HL-60 (cell line): ENCODE measurements at regions not wholly inside any gene's neighbourhood (a gene's known extent, or its start where the extent isn't known, plus 50 kb on each side); places are given as distances from the start of the nearest gene placed in this dataset.

Experiments used
- DNase-seq, 2 experiments: peaks; one replicate each; pipeline ENCODE4 v3.0.0-alpha.2; 2010 to 2020; ENCODE audit warnings: low read depth in 1 of 2, low spot score in 1 of 2
- H3K27ac ChIP-seq: fragments of 250-450 bp; sonication (Bioruptor Pico); replicated peaks from 2 replicates; pipeline ENCODE4 v1.5.1; 2020; ENCODE audit warnings: mild to moderate bottlenecking, moderate library complexity
- H3K27me3 ChIP-seq: fragments of 250-450 bp; sonication (Bioruptor Pico); 2 replicates; pipeline ENCODE4 v1.5.1; 2021; ENCODE audit warnings: mild to moderate bottlenecking, moderate library complexity; ENCODE audit not compliant: insufficient read depth, poor library complexity, severe bottlenecking
- H3K4me3 ChIP-seq: replicated peaks from 2 replicates; pipeline ENCODE4 v1.5.1; 2011; ENCODE audit warnings: mild to moderate bottlenecking, control low read depth, low read length; ENCODE audit not compliant: insufficient read depth
- GABPA ChIP-seq: IDR thresholded peaks from 2 replicates; pipeline ENCODE4 v1.6.1; 2012; ENCODE audit warnings: low read depth
- POLR2AphosphoS5 ChIP-seq: IDR thresholded peaks from 2 replicates; pipeline ENCODE4 v1.6.1; 2012; ENCODE audit warnings: low read depth
- SPI1 ChIP-seq: IDR thresholded peaks from 2 replicates; pipeline ENCODE4 v1.6.1; 2012; ENCODE audit warnings: low read depth, mild to moderate bottlenecking, borderline replicate concordance
- TF ChIP-seq, protein P1 (sequence below): IDR thresholded peaks from one replicate; pipeline ENCODE4 v1.5.1; 2011; ENCODE audit warnings: low read length, control low read depth, inconsistent platforms; ENCODE audit not compliant: insufficient read depth
- TF ChIP-seq, protein P2 (sequence below): IDR thresholded peaks from 2 replicates; pipeline ENCODE4 v1.6.1; 2012; ENCODE audit warnings: low read depth; ENCODE audit not compliant: insufficient replicate concordance

DNA sequence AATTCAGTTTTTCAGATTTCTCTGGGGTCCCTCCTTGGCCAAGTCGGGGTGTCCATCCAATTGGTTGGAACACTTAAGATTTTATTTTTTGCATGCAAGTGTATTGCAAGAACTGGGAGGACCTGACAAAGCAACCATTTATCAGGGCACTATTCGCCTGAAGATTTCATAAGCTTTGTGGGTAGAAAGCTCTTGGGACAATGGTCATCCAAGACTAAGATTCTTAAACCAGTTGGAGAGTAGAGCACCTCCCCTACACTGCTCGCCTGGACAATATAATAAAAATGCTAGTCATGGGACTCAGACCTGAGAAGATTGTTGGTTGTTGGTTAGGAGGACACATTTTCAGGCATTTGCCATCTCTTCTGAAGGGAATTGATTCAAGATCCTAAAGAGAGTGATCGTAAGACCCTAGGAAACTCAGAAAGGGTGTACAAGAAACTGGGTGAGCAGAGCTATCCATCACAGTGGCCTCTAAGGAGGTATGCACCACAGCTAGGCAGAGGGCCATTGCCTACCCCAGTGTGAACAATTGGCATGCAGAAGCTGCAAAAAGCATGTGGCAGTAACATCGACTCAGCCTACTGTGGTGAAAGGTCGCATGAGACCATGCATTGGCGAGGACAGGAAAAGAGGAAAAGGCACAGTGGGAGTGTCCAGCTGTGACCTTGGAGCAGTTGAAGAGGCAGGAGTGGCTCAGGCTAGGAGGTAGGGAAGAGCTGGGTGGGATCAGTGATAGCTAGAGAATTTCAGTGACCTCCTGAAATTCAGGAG, 1235.3 kb upstream of the AUTS2 start:
- TF ChIP-seq SPI1 (no peak), POLR2AphosphoS5 (no peak)
- TF ChIP-seq, protein P1, sequence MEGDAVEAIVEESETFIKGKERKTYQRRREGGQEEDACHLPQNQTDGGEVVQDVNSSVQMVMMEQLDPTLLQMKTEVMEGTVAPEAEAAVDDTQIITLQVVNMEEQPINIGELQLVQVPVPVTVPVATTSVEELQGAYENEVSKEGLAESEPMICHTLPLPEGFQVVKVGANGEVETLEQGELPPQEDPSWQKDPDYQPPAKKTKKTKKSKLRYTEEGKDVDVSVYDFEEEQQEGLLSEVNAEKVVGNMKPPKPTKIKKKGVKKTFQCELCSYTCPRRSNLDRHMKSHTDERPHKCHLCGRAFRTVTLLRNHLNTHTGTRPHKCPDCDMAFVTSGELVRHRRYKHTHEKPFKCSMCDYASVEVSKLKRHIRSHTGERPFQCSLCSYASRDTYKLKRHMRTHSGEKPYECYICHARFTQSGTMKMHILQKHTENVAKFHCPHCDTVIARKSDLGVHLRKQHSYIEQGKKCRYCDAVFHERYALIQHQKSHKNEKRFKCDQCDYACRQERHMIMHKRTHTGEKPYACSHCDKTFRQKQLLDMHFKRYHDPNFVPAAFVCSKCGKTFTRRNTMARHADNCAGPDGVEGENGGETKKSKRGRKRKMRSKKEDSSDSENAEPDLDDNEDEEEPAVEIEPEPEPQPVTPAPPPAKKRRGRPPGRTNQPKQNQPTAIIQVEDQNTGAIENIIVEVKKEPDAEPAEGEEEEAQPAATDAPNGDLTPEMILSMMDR, result no peak
- TF ChIP-seq, protein P2, sequence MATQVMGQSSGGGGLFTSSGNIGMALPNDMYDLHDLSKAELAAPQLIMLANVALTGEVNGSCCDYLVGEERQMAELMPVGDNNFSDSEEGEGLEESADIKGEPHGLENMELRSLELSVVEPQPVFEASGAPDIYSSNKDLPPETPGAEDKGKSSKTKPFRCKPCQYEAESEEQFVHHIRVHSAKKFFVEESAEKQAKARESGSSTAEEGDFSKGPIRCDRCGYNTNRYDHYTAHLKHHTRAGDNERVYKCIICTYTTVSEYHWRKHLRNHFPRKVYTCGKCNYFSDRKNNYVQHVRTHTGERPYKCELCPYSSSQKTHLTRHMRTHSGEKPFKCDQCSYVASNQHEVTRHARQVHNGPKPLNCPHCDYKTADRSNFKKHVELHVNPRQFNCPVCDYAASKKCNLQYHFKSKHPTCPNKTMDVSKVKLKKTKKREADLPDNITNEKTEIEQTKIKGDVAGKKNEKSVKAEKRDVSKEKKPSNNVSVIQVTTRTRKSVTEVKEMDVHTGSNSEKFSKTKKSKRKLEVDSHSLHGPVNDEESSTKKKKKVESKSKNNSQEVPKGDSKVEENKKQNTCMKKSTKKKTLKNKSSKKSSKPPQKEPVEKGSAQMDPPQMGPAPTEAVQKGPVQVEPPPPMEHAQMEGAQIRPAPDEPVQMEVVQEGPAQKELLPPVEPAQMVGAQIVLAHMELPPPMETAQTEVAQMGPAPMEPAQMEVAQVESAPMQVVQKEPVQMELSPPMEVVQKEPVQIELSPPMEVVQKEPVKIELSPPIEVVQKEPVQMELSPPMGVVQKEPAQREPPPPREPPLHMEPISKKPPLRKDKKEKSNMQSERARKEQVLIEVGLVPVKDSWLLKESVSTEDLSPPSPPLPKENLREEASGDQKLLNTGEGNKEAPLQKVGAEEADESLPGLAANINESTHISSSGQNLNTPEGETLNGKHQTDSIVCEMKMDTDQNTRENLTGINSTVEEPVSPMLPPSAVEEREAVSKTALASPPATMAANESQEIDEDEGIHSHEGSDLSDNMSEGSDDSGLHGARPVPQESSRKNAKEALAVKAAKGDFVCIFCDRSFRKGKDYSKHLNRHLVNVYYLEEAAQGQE, result no peak
- H3K27ac ChIP-seq, result no peak overlapping the region
- no peak overlapping the region for H3K4me3 ChIP-seq
- DNase-seq, result no peak
- no peaks in the 10 kb centered on the region for H3K27me3 ChIP-seq

DNA sequence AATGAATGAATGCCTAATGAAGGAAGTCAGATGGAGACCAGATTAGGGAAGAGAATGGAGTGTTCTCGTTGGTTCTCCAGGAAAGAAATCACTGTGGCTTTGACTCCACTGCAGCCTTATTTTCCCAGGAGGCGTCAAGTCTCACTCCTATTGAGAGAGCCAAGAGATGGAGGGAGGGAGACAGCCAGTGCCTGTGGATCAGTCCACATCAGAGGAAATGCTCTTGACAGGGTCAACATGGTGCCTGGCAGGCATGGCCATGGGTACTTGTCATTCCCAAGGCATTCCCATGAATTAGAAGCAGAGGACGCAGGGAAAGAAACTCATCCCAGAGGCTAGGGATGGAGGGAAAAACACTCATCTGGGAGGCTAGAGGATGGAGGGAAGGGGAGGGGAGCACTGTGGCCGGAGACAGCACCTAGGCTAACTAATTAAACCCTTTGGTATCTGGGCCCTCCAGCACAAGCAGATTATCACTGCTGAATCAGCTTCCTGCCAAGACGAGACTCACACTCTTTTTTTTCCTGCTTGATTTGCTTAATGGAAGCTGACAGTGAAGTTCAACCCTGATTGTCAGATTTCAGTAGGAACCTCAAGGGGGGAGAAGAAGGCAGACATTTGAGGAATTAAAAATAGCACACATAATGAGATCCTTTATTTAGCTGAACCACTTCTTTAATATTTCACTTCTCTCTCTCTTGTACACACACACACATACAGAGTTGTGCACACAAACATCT, 1233.2 kb upstream of the AUTS2 start:
- TF ChIP-seq GABPA (no peak), SPI1 (no peak), POLR2AphosphoS5 (no peak)
- TF ChIP-seq, protein P1, result no peak
- H3K27ac ChIP-seq, result no peak overlapping the region
- H3K27me3 ChIP-seq, result no peaks in the 10 kb centered on the region
- H3K4me3 ChIP-seq, result no peak overlapping the region
- DNase-seq, result no peak

DNA sequence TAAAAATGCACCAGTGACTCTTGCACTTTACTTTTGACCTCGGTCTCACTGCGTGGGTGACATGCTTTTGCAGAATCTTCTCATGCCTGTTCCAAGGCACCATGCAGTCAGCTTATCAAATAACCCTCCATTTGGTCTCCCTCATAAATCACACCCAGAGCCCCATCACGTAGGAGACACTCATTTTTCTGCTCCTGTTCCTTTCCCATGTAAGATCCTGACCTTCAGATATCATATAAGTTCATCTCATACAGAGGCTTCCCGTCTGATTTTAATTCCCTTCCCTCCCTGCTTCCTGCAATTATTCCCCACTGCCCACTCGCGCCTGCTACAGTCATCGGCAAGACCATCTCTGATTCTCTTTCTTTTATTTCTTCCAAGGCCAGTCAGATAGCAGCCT, 1226.3 kb upstream of the AUTS2 start:
- no peak overlapping the region for H3K27ac ChIP-seq
- H3K4me3 ChIP-seq, result no peak overlapping the region
- DNase-seq, result no peak
- TF ChIP-seq GABPA (no peak), SPI1 (no peak), POLR2AphosphoS5 (no peak)
- TF ChIP-seq, protein P2, result no peak
- TF ChIP-seq, protein P1, result no peak
- no peaks in the 10 kb centered on the region for H3K27me3 ChIP-seq

DNA sequence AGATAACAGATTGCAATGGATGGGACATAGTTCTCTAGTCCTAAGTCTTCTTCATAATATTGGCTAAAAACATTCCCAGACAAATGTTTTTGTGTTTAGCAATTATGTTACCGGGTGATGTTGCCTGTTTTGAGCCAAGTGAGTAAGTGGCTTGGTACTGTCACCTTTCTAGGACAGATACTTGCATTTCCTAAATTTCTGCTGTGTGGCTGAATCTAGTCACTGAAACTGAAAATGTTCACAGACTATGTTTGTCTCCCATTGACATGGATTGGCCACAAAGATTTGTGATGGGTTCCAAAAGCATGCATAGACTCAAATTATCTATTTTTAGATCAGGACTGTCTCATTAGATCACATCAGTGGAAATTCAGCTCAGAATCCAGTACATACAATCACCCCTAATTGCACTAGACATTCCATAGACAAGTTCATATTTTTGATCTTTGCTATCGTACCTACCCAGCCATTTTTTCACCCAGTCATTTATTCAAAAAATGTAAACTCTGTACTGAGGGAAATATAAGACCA, 1222.1 kb upstream of the AUTS2 start:
- no peak overlapping the region for H3K27ac ChIP-seq
- H3K27me3 ChIP-seq, result no peaks in the 10 kb centered on the region
- no peak overlapping the region for H3K4me3 ChIP-seq
- no peak for DNase-seq
- TF ChIP-seq GABPA (no peak), POLR2AphosphoS5 (no peak), SPI1 (no peak)
- TF ChIP-seq, protein P2, result no peak
- TF ChIP-seq, protein P1, result no peak
